GM19467 (cell line): ENCODE measurements at regions not wholly inside any gene's neighbourhood (a gene's known extent, or its start where the extent isn't known, plus 50 kb on each side); places are given as distances from the start of the nearest gene placed in this dataset.

ENCODE experiments used
- ATAC-seq: cut with Tn5 transposase; IDR thresholded peaks from one replicate; pipeline ENCODE4 v1.9.1; 2021; ENCODE audit warnings: mild to moderate bottlenecking, moderate library complexity; ENCODE audit not compliant: unreplicated experiment

GRCh38 chr5:57598756-57599155 is 116.1 kb upstream of the ACTBL2 start:
- no peak for ATAC-seq

- no peak for ATAC-seq
Measured at GRCh38 chr5:57598097-57598496, 115.5 kb upstream of the ACTBL2 start.

- no peak for ATAC-seq
Measured at GRCh38 chr5:57595523-57595991, 112.9 kb upstream of the ACTBL2 start.

GRCh38 chr5:57594436-57594835 is 111.8 kb upstream of the ACTBL2 start:
- no peak for ATAC-seq

- ATAC-seq = no peak
Measured at GRCh38 chr5:57592236-57592635, 109.6 kb upstream of the ACTBL2 start.

- ATAC-seq = no peak
Measured at GRCh38 chr5:57586649-57587048, 104.0 kb upstream of the ACTBL2 start.

- no peak for ATAC-seq
Measured at GRCh38 chr5:57582578-57583070, 100.0 kb upstream of the ACTBL2 start.

GRCh38 chr5:57581772-57582171 is 99.2 kb upstream of the ACTBL2 start:
- no peak for ATAC-seq

- no peak for ATAC-seq
Measured at GRCh38 chr5:57581222-57581621, 98.6 kb upstream of the ACTBL2 start.

- ATAC-seq = no peak
Measured at GRCh38 chr5:57577432-57578175, 95.0 kb upstream of the ACTBL2 start.

- ATAC-seq = no peak
Measured at GRCh38 chr5:57576317-57576716, 93.7 kb upstream of the ACTBL2 start.

GRCh38 chr5:57575839-57576238 is 93.2 kb upstream of the ACTBL2 start:
- ATAC-seq = no peak

- ATAC-seq = no peak
Measured at GRCh38 chr5:57572461-57572860, 89.8 kb upstream of the ACTBL2 start.

- no peak for ATAC-seq
Measured at GRCh38 chr5:57569601-57570000, 87.0 kb upstream of the ACTBL2 start.

GRCh38 chr5:57568136-57568535 is 85.5 kb upstream of the ACTBL2 start:
- ATAC-seq = no peak

- ATAC-seq = no peak
Measured at GRCh38 chr5:57566914-57567313, 84.3 kb upstream of the ACTBL2 start.

GRCh38 chr5:57561231-57561842 is 78.7 kb upstream of the ACTBL2 start:
- ATAC-seq = no peak

GRCh38 chr5:57559110-57559635 is 76.6 kb upstream of the ACTBL2 start:
- no peak for ATAC-seq

- ATAC-seq = no peak
Measured at GRCh38 chr5:57552033-57552432, 69.4 kb upstream of the ACTBL2 start.

GRCh38 chr5:57551251-57551650 is 68.6 kb upstream of the ACTBL2 start:
- no peak for ATAC-seq

- no peak for ATAC-seq
Measured at GRCh38 chr5:57550132-57550531, 67.5 kb upstream of the ACTBL2 start.

GRCh38 chr5:57549566-57549965 is 67.0 kb upstream of the ACTBL2 start:
- no peak for ATAC-seq
